ENCODE measurements at regions not wholly inside any gene's neighbourhood (a gene's known extent, or its start where the extent isn't known, plus 50 kb on each side); places are given as distances from the start of the nearest gene placed in this dataset.

DNA sequence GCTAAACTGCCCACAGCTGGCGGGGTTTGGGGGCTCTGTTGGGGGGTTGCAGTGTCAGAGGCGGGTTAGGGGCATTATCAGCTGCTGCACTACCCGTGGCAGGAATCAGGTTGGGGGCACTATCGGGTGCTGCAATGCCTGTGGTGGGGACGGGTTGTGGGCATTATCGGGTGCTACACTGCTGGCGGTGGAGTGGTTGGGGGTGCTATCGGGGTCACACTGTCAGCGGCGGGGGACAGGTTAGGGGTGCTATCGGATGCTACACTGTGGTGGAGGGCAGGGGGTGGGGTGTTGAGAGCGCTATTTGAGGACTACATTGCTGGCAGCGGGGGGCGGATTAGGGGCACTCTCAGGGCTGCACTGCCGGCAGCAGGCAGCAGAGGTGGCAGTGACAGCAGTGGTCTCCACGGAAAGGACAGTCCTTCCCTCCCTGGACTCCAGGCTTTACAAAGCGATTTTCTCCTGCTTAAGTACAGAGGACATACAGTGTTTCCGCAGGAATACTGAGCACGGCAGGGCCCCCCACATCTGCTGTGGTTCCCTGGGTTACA, 119.5 kb upstream of the VPREB1 start:
- TF ChIP-seq, protein P1, sequence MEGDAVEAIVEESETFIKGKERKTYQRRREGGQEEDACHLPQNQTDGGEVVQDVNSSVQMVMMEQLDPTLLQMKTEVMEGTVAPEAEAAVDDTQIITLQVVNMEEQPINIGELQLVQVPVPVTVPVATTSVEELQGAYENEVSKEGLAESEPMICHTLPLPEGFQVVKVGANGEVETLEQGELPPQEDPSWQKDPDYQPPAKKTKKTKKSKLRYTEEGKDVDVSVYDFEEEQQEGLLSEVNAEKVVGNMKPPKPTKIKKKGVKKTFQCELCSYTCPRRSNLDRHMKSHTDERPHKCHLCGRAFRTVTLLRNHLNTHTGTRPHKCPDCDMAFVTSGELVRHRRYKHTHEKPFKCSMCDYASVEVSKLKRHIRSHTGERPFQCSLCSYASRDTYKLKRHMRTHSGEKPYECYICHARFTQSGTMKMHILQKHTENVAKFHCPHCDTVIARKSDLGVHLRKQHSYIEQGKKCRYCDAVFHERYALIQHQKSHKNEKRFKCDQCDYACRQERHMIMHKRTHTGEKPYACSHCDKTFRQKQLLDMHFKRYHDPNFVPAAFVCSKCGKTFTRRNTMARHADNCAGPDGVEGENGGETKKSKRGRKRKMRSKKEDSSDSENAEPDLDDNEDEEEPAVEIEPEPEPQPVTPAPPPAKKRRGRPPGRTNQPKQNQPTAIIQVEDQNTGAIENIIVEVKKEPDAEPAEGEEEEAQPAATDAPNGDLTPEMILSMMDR (conservative IDR thresholded peaks at IDR 0.05; ENCODE audit: low read depth, low read length) = no peak
- TF ChIP-seq EZH2 (IDR thresholded peaks at IDR 0.05; ENCODE audit: borderline replicate concordance, low read depth, low read length, poor library complexity, severe bottlenecking) = no peak
- H3K4me1 ChIP-seq (ENCODE audit: insufficient read depth, low read length, poor library complexity, severe bottlenecking) = no peaks in the 10 kb centered on the region
- no TSS peak for BruUV-seq (replicated peaks)
- no peak for DNase-seq (ENCODE audit: low spot score)
- POLR2A ChIA-PET (ENCODE audit: low non-redundant PET) = no interaction called here
- H3K27me3 ChIP-seq (replicated peaks; ENCODE audit: insufficient read depth, low read depth, low read length, poor library complexity) = peaks cover 18% of the 10 kb centered on the region
- no peaks in the 10 kb centered on the region for H3K36me3 ChIP-seq (ENCODE audit: insufficient read depth, low read length, poor library complexity, severe bottlenecking)
- CTCF ChIA-PET = no interaction called here
- H3K9me3 ChIP-seq (ENCODE audit: low read depth, low read length, poor library complexity, severe bottlenecking) = no peaks in the 10 kb centered on the region
- intact Hi-C loops (cut with micrococcal nuclease; ENCODE audit: unreplicated experiment) = no loop called here
- no peak overlapping the region for H3K4me3 ChIP-seq (ENCODE audit: low read depth, low read length, poor library complexity, severe bottlenecking)
- no peak overlapping the region for H3K27ac ChIP-seq (ENCODE audit: low read depth, low read length, poor library complexity, severe bottlenecking)

DNA sequence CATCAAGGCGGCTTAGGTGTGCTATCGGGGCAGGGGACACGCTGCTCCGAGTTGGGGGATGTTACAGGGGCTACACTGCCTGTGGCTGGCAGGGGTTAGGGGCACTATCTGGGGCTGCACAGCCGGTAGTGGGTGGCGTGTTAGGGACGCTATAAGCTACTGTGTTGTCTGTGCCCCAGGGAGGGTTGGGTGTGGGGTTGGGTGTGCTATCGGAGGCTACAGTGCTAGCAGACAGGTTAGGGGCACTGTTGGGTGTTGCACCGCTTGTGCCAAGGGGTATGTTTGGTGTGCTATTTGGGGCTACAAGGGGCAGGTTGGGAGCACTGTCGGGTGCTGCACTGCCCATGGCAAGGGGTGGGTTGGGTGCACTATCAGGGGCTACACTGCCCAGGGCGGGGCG, 120.2 kb upstream of the VPREB1 start:
- Histone ChIP-seq H3K27ac (ENCODE audit: low read depth, low read length, poor library complexity, severe bottlenecking) (no peak overlapping the region), H3K9me3 (ENCODE audit: low read depth, low read length, poor library complexity, severe bottlenecking) (no peaks in the 10 kb centered on the region), H3K36me3 (ENCODE audit: insufficient read depth, low read length, poor library complexity, severe bottlenecking) (no peaks in the 10 kb centered on the region), H3K27me3 (replicated peaks; ENCODE audit: insufficient read depth, low read depth, low read length, poor library complexity) (peaks cover 19% of the 10 kb centered on the region), H3K4me3 (ENCODE audit: low read depth, low read length, poor library complexity, severe bottlenecking) (no peak overlapping the region), H3K4me1 (ENCODE audit: insufficient read depth, low read length, poor library complexity, severe bottlenecking) (no peaks in the 10 kb centered on the region)
- CTCF ChIA-PET = no interaction called here
- intact Hi-C loops (cut with micrococcal nuclease; ENCODE audit: unreplicated experiment) = no loop called here
- POLR2A ChIA-PET (ENCODE audit: low non-redundant PET) = no interaction called here
- DNase-seq (ENCODE audit: low spot score) = no peak
- TF ChIP-seq EZH2 (IDR thresholded peaks at IDR 0.05; ENCODE audit: borderline replicate concordance, low read depth, low read length, poor library complexity, severe bottlenecking) = no peak
- BruUV-seq (replicated peaks) = no TSS peak

DNA sequence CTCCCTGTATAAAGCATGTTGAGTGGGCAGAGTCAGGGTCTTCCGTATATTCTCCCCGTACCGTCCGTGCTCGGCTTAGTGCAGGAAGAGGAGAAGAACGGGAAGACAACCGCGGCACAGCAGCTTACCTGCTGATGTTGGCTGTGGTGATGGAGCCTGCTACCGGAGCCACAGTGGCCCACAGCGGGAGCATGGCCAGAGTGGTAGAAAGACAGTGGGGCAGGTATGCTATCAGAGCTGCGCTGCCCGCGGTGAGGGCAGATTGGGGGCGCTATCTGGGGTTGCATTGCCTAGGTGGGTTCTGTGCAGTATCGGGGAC, 120.7 kb upstream of the VPREB1 start:
- no peaks in the 10 kb centered on the region for H3K9me3 ChIP-seq (ENCODE audit: low read depth, low read length, poor library complexity, severe bottlenecking)
- BruUV-seq (replicated peaks) = no TSS peak
- CTCF ChIA-PET = no interaction called here

More for the DNA sequence above, 120.7 kb upstream of the VPREB1 start:
- POLR2A ChIA-PET (ENCODE audit: low non-redundant PET) = no interaction called here
- peaks cover 19% of the 10 kb centered on the region for H3K27me3 ChIP-seq (replicated peaks; ENCODE audit: insufficient read depth, low read depth, low read length, poor library complexity)
- intact Hi-C loops (cut with micrococcal nuclease; ENCODE audit: unreplicated experiment) = no loop called here
- H3K36me3 ChIP-seq (ENCODE audit: insufficient read depth, low read length, poor library complexity, severe bottlenecking) = no peaks in the 10 kb centered on the region
- H3K27ac ChIP-seq (ENCODE audit: low read depth, low read length, poor library complexity, severe bottlenecking) = no peak overlapping the region
- no peak overlapping the region for H3K4me3 ChIP-seq (ENCODE audit: low read depth, low read length, poor library complexity, severe bottlenecking)
- DNase-seq (ENCODE audit: low spot score) = no peak
- no peaks in the 10 kb centered on the region for H3K4me1 ChIP-seq (ENCODE audit: insufficient read depth, low read length, poor library complexity, severe bottlenecking)
- no peak for TF ChIP-seq EZH2 (IDR thresholded peaks at IDR 0.05; ENCODE audit: borderline replicate concordance, low read depth, low read length, poor library complexity, severe bottlenecking)
- TF ChIP-seq, protein P1 (conservative IDR thresholded peaks at IDR 0.05; ENCODE audit: low read depth, low read length) = no peak

Measured in A673 (cell line).